Vagina (tissue), 2 donors: ENCODE measurements at regions not wholly inside any gene's neighbourhood (a gene's known extent, or its start where the extent isn't known, plus 50 kb on each side); places are given as distances from the start of the nearest gene placed in this dataset.

ENCODE experiments used
- POLR2AphosphoS5 ChIP-seq, 2 donors: sonication (generic); formaldehyde crosslinking; IDR thresholded peaks; one replicate each; pipeline ENCODE4 v1.9.0; 2017; ENCODE audit warnings: antibody characterized with exemption in 2 of 2, mild to moderate bottlenecking in 2 of 2, low read depth in 1 of 2; ENCODE audit not compliant: insufficient read depth in 1 of 2
- TF ChIP-seq, protein P1 (sequence below), 3 experiments: fragments of 450-650 bp in 2 of 3; fragments of 200-600 bp in 1 of 3; sonication (generic) in 1 of 3; IDR thresholded peaks; one replicate each; pipeline ENCODE4 v1.5.1; 2017 to 2019; ENCODE audit warnings: antibody characterized with exemption in 3 of 3, mild to moderate bottlenecking in 2 of 3, moderate library complexity in 2 of 3

DNA sequence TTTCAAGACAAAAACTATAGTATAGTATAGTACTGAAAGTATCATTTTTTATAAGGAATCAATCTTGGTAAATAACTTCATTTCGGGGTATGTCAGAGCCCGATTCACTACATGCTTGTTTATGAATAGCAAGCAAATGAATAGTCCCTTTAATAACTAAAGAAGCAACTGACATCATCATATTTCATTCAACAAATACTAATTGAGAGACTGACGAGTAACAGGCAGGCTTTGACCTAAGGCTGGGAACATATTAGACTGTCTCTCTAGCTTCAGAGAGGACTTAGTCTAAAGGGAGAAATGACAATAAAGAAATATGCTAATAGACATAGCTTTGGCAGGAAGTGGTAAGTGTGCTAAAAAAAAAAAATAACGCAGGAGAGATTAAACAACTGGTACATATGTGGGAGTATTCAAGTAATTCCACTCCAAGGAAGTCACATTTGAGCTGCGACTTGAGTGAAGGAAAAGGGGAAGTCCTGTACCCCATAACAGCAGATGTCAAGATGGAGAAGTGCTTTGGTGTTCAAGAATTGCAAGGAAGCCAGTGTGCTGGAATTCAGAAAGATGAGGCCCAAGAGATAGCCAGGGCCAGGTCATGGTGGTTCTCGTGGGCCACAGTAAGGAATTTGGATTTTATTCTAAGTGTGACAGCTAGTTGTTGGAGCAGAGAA lies 284.9 kb downstream of the FBXO8 start:
- TF ChIP-seq, protein P1, sequence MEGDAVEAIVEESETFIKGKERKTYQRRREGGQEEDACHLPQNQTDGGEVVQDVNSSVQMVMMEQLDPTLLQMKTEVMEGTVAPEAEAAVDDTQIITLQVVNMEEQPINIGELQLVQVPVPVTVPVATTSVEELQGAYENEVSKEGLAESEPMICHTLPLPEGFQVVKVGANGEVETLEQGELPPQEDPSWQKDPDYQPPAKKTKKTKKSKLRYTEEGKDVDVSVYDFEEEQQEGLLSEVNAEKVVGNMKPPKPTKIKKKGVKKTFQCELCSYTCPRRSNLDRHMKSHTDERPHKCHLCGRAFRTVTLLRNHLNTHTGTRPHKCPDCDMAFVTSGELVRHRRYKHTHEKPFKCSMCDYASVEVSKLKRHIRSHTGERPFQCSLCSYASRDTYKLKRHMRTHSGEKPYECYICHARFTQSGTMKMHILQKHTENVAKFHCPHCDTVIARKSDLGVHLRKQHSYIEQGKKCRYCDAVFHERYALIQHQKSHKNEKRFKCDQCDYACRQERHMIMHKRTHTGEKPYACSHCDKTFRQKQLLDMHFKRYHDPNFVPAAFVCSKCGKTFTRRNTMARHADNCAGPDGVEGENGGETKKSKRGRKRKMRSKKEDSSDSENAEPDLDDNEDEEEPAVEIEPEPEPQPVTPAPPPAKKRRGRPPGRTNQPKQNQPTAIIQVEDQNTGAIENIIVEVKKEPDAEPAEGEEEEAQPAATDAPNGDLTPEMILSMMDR (IDR thresholded peaks at IDR 0.05), result no peak
- no peak for TF ChIP-seq POLR2AphosphoS5 (IDR thresholded peaks at IDR 0.05; ENCODE audit: insufficient read depth in 1 of 2, low read depth in 1 of 2)
